Tibial nerve (tissue), 4 donors: ENCODE measurements at regions not wholly inside any gene's neighbourhood (a gene's known extent, or its start where the extent isn't known, plus 50 kb on each side); places are given as distances from the start of the nearest gene placed in this dataset.

ENCODE experiments used
- DNase-seq, 2 donors: peaks; one replicate each; pipeline ENCODE4 v3.0.0-alpha.2; 2019; ENCODE audit warnings: low spot score in 2 of 2
- H3K27ac ChIP-seq, 4 donors: fragments of 200-600 bp; sonication (generic) in 3 of 4; one replicate each; pipeline ENCODE4 v1.5.1; 2017 to 2019; ENCODE audit warnings: mild to moderate bottlenecking in 1 of 4
- H3K27me3 ChIP-seq, 2 donors: fragments of 200-600 bp; sonication (generic) in 1 of 2; one replicate each; pipeline versions ENCODE4 v1.5.1 to v1.6.0; 2017 to 2019
- H3K36me3 ChIP-seq, 3 donors: fragments of 200-600 bp; sonication (generic); one replicate each; pipeline ENCODE4 v1.5.1; 2018 to 2019
- H3K4me1 ChIP-seq, 4 donors: fragments of 200-600 bp; sonication (generic) in 3 of 4; one replicate each; pipeline ENCODE4 v1.5.1; 2017 to 2019
- H3K4me3 ChIP-seq, 4 donors: fragments of 200-600 bp; sonication (generic) in 3 of 4; one replicate each; pipeline ENCODE4 v1.5.1; 2017 to 2019; ENCODE audit warnings: mild to moderate bottlenecking in 1 of 4, moderate library complexity in 1 of 4
- H3K9me3 ChIP-seq, 4 donors: fragments of 200-600 bp; sonication (generic) in 3 of 4; one replicate each; pipeline ENCODE4 v1.5.1; 2017 to 2019
- EP300 ChIP-seq, 2 donors: sonication (generic); formaldehyde crosslinking; IDR thresholded peaks; one replicate each; pipeline ENCODE4 v1.6.1; 2017; ENCODE audit warnings: antibody characterized with exemption in 2 of 2, mild to moderate bottlenecking in 1 of 2
- POLR2A ChIP-seq, 2 donors: fragments of 450-650 bp; IDR thresholded peaks; one replicate each; pipeline ENCODE4 v1.6.1; 2017; ENCODE audit warnings: antibody characterized with exemption in 2 of 2, mild to moderate bottlenecking in 2 of 2, moderate library complexity in 2 of 2
- WGBS, 2 donors: methylation state at CpG; one replicate each; pipeline ENCODE4 v1.1.5; 2018; 5-methylcytosine and 5-hydroxymethylcytosine counted together
- TF ChIP-seq, protein P1 (sequence below), 5 experiments: fragments of 200-600 bp in 3 of 5; fragments of 450-650 bp in 2 of 5; sonication (generic) in 3 of 5; IDR thresholded peaks; one replicate each; pipeline ENCODE4 v1.5.1; 2016 to 2019; ENCODE audit warnings: antibody characterized with exemption in 5 of 5, mild to moderate bottlenecking in 3 of 5, moderate library complexity in 2 of 5

GRCh38 chr3:1540686-1541085, 447.9 kb downstream of the CNTN6 start:
- 74 to 78% methylated on average over 1 of the region's 1 CpG for WGBS, 2 donors
- no peaks in the 10 kb centered on the region for H3K4me1 ChIP-seq
- TF ChIP-seq, protein P1, sequence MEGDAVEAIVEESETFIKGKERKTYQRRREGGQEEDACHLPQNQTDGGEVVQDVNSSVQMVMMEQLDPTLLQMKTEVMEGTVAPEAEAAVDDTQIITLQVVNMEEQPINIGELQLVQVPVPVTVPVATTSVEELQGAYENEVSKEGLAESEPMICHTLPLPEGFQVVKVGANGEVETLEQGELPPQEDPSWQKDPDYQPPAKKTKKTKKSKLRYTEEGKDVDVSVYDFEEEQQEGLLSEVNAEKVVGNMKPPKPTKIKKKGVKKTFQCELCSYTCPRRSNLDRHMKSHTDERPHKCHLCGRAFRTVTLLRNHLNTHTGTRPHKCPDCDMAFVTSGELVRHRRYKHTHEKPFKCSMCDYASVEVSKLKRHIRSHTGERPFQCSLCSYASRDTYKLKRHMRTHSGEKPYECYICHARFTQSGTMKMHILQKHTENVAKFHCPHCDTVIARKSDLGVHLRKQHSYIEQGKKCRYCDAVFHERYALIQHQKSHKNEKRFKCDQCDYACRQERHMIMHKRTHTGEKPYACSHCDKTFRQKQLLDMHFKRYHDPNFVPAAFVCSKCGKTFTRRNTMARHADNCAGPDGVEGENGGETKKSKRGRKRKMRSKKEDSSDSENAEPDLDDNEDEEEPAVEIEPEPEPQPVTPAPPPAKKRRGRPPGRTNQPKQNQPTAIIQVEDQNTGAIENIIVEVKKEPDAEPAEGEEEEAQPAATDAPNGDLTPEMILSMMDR (IDR thresholded peaks at IDR 0.05) = no peak
- no peak for TF ChIP-seq EP300 (IDR thresholded peaks at IDR 0.05)
- no peak for TF ChIP-seq POLR2A (IDR thresholded peaks at IDR 0.05)
- DNase-seq = no peak
- H3K36me3 ChIP-seq = no peaks in the 10 kb centered on the region
- H3K4me3 ChIP-seq = no peak overlapping the region
- peaks cover 0 to 19% (median 0%) of the 10 kb centered on the region in 4 donors for H3K9me3 ChIP-seq
- no peaks in the 10 kb centered on the region for H3K27me3 ChIP-seq
- no peak overlapping the region for H3K27ac ChIP-seq

DNA sequence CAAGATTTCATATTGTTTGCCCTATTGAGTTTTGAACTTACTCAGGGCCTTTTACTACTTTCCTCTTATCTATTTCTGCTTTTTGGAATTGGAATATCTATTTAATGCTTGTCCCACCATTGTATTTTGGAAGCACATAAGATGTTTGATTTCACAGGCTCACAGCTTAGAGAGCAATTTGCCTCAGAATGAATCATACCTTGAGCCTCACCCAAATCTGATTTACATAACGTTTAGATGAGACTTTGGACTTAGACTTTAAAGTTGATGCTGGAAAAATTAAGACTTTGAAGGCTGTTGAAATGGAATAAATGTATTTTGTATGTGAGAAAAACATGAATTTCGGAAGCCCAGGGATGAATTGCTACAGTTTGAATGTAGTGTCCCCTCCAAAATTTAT, 458.9 kb downstream of the CNTN6 start:
- no peak for TF ChIP-seq EP300 (IDR thresholded peaks at IDR 0.05)
- TF ChIP-seq, protein P1 (IDR thresholded peaks at IDR 0.05) = no peak
- Histone ChIP-seq H3K9me3 (no peaks in the 10 kb centered on the region), H3K4me3 (no peak overlapping the region), H3K4me1 (no peaks in the 10 kb centered on the region), H3K27ac (no peak overlapping the region), H3K27me3 (no peaks in the 10 kb centered on the region), H3K36me3 (no peaks in the 10 kb centered on the region)
- WGBS, 2 donors = 85 to 88% methylated on average over 2 of the region's 2 CpGs
- DNase-seq = no peak

DNA sequence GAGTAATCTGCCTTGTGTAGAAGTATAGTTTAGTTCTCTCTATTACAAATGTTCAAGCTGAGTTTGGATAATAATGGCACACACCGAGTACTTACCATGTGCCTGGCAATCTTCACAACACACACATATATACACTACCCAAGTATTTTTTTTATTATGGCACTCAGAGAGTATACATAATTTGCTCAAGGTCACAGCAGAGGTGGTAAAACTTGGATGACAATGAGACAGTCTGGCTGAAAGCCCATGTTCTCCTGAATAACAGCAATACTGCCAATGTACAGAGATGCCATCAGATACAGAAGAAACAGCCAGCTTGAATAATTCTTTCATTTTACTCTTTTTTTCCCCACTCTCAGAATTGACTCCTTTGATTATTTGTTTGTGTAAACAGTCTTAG, 460.0 kb downstream of the CNTN6 start:
- H3K27me3 ChIP-seq = no peaks in the 10 kb centered on the region
- no peak for TF ChIP-seq EP300 (IDR thresholded peaks at IDR 0.05)
- no peak for TF ChIP-seq POLR2A (IDR thresholded peaks at IDR 0.05)
- TF ChIP-seq, protein P1 (IDR thresholded peaks at IDR 0.05) = no peak
- no peaks in the 10 kb centered on the region for H3K9me3 ChIP-seq
- H3K4me3 ChIP-seq = no peak overlapping the region
- H3K27ac ChIP-seq = no peak overlapping the region
- no peak for DNase-seq
- WGBS, 2 donors = 85 to 94% methylated on average over 1 of the region's 1 CpG
- H3K4me1 ChIP-seq = no peaks in the 10 kb centered on the region
- no peaks in the 10 kb centered on the region for H3K36me3 ChIP-seq

DNA sequence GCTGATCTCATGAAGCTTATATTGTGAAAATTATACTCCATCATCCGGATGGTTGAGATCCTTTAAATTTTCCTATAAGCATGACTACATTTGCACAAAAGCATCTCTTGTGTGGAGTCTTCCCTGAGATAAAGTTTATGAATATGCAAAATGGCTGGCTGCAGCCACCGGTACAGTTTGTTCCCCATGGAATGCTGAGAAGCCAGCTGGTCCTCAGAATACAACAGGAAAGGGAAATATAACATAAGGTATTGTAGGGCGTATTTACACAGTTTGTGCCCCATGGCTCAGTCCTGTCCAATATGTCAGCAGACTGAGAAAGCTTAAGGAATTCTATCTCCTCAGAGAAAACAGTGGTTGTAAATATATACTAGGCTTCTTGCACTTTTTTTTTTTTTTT, 468.6 kb downstream of the CNTN6 start:
- DNase-seq = no peak
- Histone ChIP-seq H3K4me3 (no peak overlapping the region), H3K27me3 (no peaks in the 10 kb centered on the region), H3K9me3 (peaks cover 0 to 4% (median 0%) of the 10 kb centered on the region in 4 donors), H3K36me3 (no peaks in the 10 kb centered on the region), H3K27ac (no peak overlapping the region), H3K4me1 (no peaks in the 10 kb centered on the region)
- WGBS, 2 donors = 63 to 66% methylated on average over 3 of the region's 3 CpGs
- TF ChIP-seq POLR2A (IDR thresholded peaks at IDR 0.05) (no peak), EP300 (IDR thresholded peaks at IDR 0.05) (no peak)
- TF ChIP-seq, protein P1 (IDR thresholded peaks at IDR 0.05) = no peak

DNA sequence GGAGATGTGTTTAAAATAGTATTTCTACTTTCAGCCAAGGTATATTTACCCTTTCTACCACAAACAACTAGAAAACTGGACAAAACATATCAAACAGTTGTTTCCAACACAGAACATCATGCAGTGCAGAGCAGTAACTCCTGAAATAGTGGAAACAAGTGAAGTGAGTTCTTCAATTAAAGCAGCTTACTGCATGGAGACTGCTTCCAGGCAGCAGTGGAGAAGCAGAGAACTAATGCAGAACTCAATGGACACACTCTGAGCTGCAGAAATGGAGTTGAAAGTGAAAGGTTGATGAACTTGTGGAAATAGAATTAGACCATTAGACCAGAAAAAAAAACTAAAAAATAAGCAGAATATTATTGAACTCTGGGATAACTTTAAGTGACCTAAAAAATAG, 478.9 kb downstream of the CNTN6 start:
- H3K36me3 ChIP-seq = no peaks in the 10 kb centered on the region
- no peak overlapping the region for H3K4me3 ChIP-seq
- TF ChIP-seq EP300 (IDR thresholded peaks at IDR 0.05) = no peak
- TF ChIP-seq POLR2A (IDR thresholded peaks at IDR 0.05) = no peak
- TF ChIP-seq, protein P1 (IDR thresholded peaks at IDR 0.05) = no peak

More for the DNA sequence above, 478.9 kb downstream of the CNTN6 start:
- H3K27me3 ChIP-seq = no peaks in the 10 kb centered on the region
- no peaks in the 10 kb centered on the region for H3K4me1 ChIP-seq
- no peak overlapping the region for H3K27ac ChIP-seq
- H3K9me3 ChIP-seq = no peaks in the 10 kb centered on the region
- DNase-seq = no peak
